ENCODE measurements at regions not wholly inside any gene's neighbourhood (a gene's known extent, or its start where the extent isn't known, plus 50 kb on each side); places are given as distances from the start of the nearest gene placed in this dataset.

- Histone ChIP-seq H3K27me3 (ENCODE audit: insufficient read depth, low read length) (no peaks in the 10 kb centered on the region), H3K9me3 (ENCODE audit: low read depth, low read length) (no peaks in the 10 kb centered on the region), H3K4me1 (ENCODE audit: insufficient read depth, low read length) (no peaks in the 10 kb centered on the region), H3K4me3 (ENCODE audit: low read length) (no peak overlapping the region)
Measured at GRCh38 chrY:17339028-17339427, 541.0 kb downstream of the CDY2B start.

DNA sequence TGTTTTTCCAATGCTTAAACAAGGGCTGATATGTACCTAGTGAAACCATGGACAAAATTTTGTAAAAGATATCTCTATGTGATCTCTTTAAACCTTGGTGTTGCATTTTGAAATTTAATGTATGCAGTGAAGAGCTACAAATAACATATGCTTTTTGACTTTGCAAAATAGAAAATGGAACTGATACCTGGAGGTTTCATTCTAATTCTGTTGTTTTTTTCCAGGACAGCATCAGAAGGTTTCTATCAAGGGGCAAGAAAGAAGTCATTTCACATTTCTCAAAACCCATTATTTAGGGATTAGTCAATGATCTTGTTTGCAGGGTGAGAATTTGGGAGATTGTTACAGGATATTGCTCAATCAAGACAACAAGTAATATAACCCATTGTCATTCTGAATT, 549.3 kb downstream of the CDY2B start:
- Histone ChIP-seq H3K4me3 (ENCODE audit: low read length) (no peak overlapping the region), H3K9me3 (ENCODE audit: low read depth, low read length) (no peaks in the 10 kb centered on the region), H3K27me3 (ENCODE audit: insufficient read depth, low read length) (no peaks in the 10 kb centered on the region), H3K4me1 (ENCODE audit: insufficient read depth, low read length) (no peaks in the 10 kb centered on the region)

DNA sequence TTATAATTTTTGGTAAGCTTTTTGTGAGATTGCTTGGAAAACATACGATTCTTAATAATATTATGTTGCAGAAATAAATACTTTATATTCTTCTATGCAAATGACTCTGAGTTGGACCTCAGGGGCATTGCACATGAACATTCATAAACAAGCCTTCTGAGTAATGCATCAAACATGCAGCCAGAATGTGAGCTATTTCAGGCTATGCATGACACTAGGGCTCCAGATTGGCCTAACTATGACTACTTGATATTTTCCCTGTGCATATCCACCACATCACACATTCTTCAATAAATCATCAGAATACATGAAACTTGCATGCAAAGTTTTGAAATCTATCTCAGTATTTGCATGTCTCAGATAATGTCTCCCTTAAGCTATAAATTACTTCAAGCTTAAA, 560.1 kb downstream of the CDY2B start:
- H3K27me3 ChIP-seq (ENCODE audit: insufficient read depth, low read length) = no peaks in the 10 kb centered on the region
- no peaks in the 10 kb centered on the region for H3K4me1 ChIP-seq (ENCODE audit: insufficient read depth, low read length)
- H3K4me3 ChIP-seq (ENCODE audit: low read length) = no peak overlapping the region
- no peaks in the 10 kb centered on the region for H3K9me3 ChIP-seq (ENCODE audit: low read depth, low read length)

GRCh38 chrY:17318631-17319030, 561.4 kb downstream of the CDY2B start:
- no peaks in the 10 kb centered on the region for H3K9me3 ChIP-seq (ENCODE audit: low read depth, low read length)
- H3K4me3 ChIP-seq (ENCODE audit: low read length) = no peak overlapping the region
- H3K27me3 ChIP-seq (ENCODE audit: insufficient read depth, low read length) = no peaks in the 10 kb centered on the region
- no peaks in the 10 kb centered on the region for H3K4me1 ChIP-seq (ENCODE audit: insufficient read depth, low read length)

DNA sequence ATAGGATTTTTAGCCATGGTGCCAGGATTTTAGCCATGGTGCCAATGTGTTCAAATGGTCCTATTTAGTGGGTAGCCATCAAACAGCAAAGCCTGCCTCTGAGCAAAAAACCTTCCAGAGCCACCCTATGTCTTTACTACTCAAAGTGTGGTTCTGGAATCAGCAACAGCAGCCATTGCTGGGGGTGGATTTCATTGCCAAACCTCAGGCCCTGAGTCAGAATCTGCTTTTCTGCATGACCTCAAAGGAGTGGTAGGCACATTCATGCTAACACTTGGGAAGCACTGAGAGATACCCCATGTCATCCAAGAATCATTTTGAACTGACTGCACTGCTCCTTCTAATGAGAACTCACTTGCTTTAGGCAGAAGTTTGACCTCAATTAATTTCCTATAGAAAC, 603.0 kb downstream of the CDY2B start:
- Histone ChIP-seq H3K4me1 (ENCODE audit: insufficient read depth, low read length) (no peaks in the 10 kb centered on the region), H3K9me3 (ENCODE audit: low read depth, low read length) (no peaks in the 10 kb centered on the region), H3K27me3 (ENCODE audit: insufficient read depth, low read length) (no peaks in the 10 kb centered on the region), H3K4me3 (ENCODE audit: low read length) (no peak overlapping the region)

GRCh38 chrY:17259497-17259896, 620.5 kb downstream of the CDY2B start:
- H3K4me3 ChIP-seq (ENCODE audit: low read length) = no peak overlapping the region
- H3K4me1 ChIP-seq (ENCODE audit: insufficient read depth, low read length) = no peaks in the 10 kb centered on the region
- no peaks in the 10 kb centered on the region for H3K9me3 ChIP-seq (ENCODE audit: low read depth, low read length)
- H3K27me3 ChIP-seq (ENCODE audit: insufficient read depth, low read length) = no peaks in the 10 kb centered on the region

DNA sequence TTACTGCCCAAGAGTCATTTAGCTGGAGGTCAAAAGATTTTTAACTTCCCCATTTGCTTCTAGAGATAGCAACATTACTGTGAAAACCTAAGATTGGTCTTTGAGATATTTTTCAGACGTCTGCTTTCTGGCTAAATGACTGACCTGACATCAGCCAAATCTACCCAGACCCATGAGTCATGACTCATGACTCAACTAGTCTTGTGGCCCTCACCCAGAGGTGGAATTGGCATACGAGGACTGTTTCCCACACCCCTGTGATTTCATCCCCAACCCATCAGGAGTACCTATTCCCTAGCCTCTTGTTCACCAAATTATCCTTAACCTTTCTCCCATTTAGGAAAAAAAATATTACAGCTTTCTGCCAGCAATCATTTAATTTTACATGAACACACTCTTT, 641.6 kb downstream of the CDY2B start:
- Histone ChIP-seq H3K27me3 (ENCODE audit: insufficient read depth, low read length) (no peaks in the 10 kb centered on the region), H3K4me1 (ENCODE audit: insufficient read depth, low read length) (no peaks in the 10 kb centered on the region), H3K9me3 (ENCODE audit: low read depth, low read length) (no peaks in the 10 kb centered on the region), H3K4me3 (ENCODE audit: low read length) (no peak overlapping the region)

GRCh38 chrY:17235769-17236168, 644.3 kb downstream of the CDY2B start:
- Histone ChIP-seq H3K4me3 (ENCODE audit: low read length) (no peak overlapping the region), H3K4me1 (ENCODE audit: insufficient read depth, low read length) (no peaks in the 10 kb centered on the region), H3K9me3 (ENCODE audit: low read depth, low read length) (no peaks in the 10 kb centered on the region), H3K27me3 (ENCODE audit: insufficient read depth, low read length) (no peaks in the 10 kb centered on the region)

DNA sequence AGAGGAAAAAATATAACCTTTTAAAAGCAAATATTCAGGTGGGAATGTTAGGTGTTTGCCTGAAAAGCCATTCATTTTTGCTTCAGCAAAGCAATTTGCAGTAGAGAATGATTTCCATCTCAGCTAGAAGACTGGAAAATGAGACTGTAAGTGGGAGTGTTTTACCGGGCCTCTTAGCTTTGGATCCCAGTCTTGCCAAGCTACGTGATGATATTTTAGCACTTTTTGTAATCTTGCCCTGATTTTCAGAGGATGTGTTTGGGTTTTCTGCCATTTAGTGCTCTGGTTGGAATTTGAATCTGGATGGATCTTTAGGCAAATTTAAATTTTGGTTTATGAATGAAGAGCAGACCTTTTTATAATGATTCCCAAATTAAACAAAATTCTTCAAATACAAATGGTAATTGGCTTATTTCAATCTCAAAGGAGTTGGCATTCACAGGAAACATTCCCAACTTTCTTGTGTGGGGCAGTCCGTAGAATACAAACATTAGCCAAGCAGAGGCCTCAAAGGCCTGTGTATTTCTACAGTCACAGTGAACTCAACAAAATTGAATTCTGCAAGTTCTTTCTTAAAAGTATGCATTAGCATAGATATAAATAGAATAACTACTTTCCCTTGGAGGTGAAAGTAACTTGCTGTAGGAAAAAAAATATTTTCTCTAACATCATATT, 646.4 kb downstream of the CDY2B start:
- no peak overlapping the region for H3K4me3 ChIP-seq (ENCODE audit: low read length)
- H3K4me1 ChIP-seq (ENCODE audit: insufficient read depth, low read length) = no peaks in the 10 kb centered on the region
- no peaks in the 10 kb centered on the region for H3K27me3 ChIP-seq (ENCODE audit: insufficient read depth, low read length)
- H3K9me3 ChIP-seq (ENCODE audit: low read depth, low read length) = no peaks in the 10 kb centered on the region

- Histone ChIP-seq H3K4me3 (ENCODE audit: low read length) (no peak overlapping the region), H3K27me3 (ENCODE audit: insufficient read depth, low read length) (no peaks in the 10 kb centered on the region), H3K9me3 (ENCODE audit: low read depth, low read length) (no peaks in the 10 kb centered on the region), H3K4me1 (ENCODE audit: insufficient read depth, low read length) (no peaks in the 10 kb centered on the region)
Measured at GRCh38 chrY:17231994-17232393, 648.0 kb downstream of the CDY2B start.

DNA sequence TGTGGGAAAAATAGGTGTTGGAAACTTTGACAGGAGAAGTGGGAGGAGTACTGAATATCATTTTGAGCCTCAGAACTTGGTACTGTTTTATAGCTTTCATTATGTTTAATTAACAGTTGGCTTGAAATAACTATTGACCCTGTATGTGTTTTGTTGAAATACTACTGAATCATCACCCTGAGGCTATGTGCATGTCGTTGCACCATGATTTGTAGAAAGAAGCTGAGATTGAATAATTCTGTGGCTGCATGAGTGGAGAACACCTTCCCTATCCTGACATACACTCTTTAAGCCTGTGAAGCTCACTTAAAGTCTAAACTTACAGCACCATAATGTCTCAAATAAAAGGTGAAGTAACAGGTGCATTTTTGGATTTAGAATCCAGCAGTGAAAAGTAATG, 656.5 kb downstream of the CDY2B start:
- Histone ChIP-seq H3K4me1 (ENCODE audit: insufficient read depth, low read length) (no peaks in the 10 kb centered on the region), H3K27me3 (ENCODE audit: insufficient read depth, low read length) (no peaks in the 10 kb centered on the region), H3K4me3 (ENCODE audit: low read length) (no peak overlapping the region), H3K9me3 (ENCODE audit: low read depth, low read length) (no peaks in the 10 kb centered on the region)

- no peaks in the 10 kb centered on the region for H3K9me3 ChIP-seq (ENCODE audit: low read depth, low read length)
- no peaks in the 10 kb centered on the region for H3K4me1 ChIP-seq (ENCODE audit: insufficient read depth, low read length)
- H3K4me3 ChIP-seq (ENCODE audit: low read length) = no peak overlapping the region
- no peaks in the 10 kb centered on the region for H3K27me3 ChIP-seq (ENCODE audit: insufficient read depth, low read length)
Measured at GRCh38 chrY:17202395-17202794, 677.6 kb downstream of the CDY2B start.

GRCh38 chrY:17184299-17184698, 695.7 kb downstream of the CDY2B start:
- no peaks in the 10 kb centered on the region for H3K27me3 ChIP-seq (ENCODE audit: insufficient read depth, low read length)
- no peaks in the 10 kb centered on the region for H3K4me1 ChIP-seq (ENCODE audit: insufficient read depth, low read length)
- no peak overlapping the region for H3K4me3 ChIP-seq (ENCODE audit: low read length)
- no peaks in the 10 kb centered on the region for H3K9me3 ChIP-seq (ENCODE audit: low read depth, low read length)

- H3K27me3 ChIP-seq (ENCODE audit: insufficient read depth, low read length) = no peaks in the 10 kb centered on the region
- no peaks in the 10 kb centered on the region for H3K9me3 ChIP-seq (ENCODE audit: low read depth, low read length)
- no peaks in the 10 kb centered on the region for H3K4me1 ChIP-seq (ENCODE audit: insufficient read depth, low read length)
- no peak overlapping the region for H3K4me3 ChIP-seq (ENCODE audit: low read length)
Measured at GRCh38 chrY:17166881-17167280, 713.1 kb downstream of the CDY2B start.

GRCh38 chrY:17122166-17122565, 757.9 kb downstream of the CDY2B start:
- Histone ChIP-seq H3K27me3 (ENCODE audit: insufficient read depth, low read length) (no peaks in the 10 kb centered on the region), H3K4me3 (ENCODE audit: low read length) (no peak overlapping the region), H3K9me3 (ENCODE audit: low read depth, low read length) (no peaks in the 10 kb centered on the region)

GRCh38 chrY:17085303-17085702, 794.7 kb downstream of the CDY2B start:
- H3K4me1 ChIP-seq (ENCODE audit: insufficient read depth, low read length) = no peaks in the 10 kb centered on the region

More at GRCh38 chrY:17122166-17122565, 757.9 kb downstream of the CDY2B start:
- H3K4me1 ChIP-seq (ENCODE audit: insufficient read depth, low read length) = no peaks in the 10 kb centered on the region

More at GRCh38 chrY:17085303-17085702, 794.7 kb downstream of the CDY2B start:
- Histone ChIP-seq H3K27me3 (ENCODE audit: insufficient read depth, low read length) (no peaks in the 10 kb centered on the region), H3K9me3 (ENCODE audit: low read depth, low read length) (peaks cover 36% of the 10 kb centered on the region), H3K4me3 (ENCODE audit: low read length) (no peak overlapping the region)
